ENCODE measurements at regions not wholly inside any gene's neighbourhood (a gene's known extent, or its start where the extent isn't known, plus 50 kb on each side); places are given as distances from the start of the nearest gene placed in this dataset.

DNA sequence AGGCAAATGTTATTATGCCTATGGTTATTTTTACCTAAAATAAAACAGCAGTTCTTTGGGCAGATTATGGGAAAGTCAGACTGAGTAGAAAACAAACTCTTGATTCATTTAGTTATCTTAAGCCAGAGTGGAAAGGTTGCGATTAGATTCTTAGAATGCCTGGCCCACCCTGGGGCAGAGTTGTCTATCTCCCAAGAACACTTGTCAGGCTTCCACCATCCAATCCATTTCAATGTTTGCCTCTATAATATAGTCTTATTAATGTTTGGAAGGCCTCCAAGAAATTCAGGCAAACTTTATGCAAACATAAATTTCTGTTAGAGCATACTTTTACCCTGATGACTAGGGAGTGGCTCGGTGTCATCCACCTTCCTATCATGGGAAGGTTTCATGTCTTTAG is 207.0 kb downstream of the SLITRK6 start:
- no peak for DNase-seq (ENCODE audit: low spot score)
- in situ Hi-C loops (cut with MboI; ENCODE audit: low sequenced_read_pairs, unreplicated experiment) = no loop called here
- TF ChIP-seq CTCF (IDR thresholded peaks at IDR 0.05; ENCODE audit: borderline replicate concordance, control extremely low read depth, extremely low read depth, insufficient read depth, missing control alignments) = no peak

- in situ Hi-C loops (cut with MboI; ENCODE audit: low sequenced_read_pairs, unreplicated experiment) = no loop called here
- no peak for TF ChIP-seq CTCF (IDR thresholded peaks at IDR 0.05; ENCODE audit: borderline replicate concordance, control extremely low read depth, extremely low read depth, insufficient read depth, missing control alignments)
- no peak for DNase-seq (ENCODE audit: low spot score)
These were observed 208.8 kb downstream of the SLITRK6 start for GRCh38 chr13:85590231-85590931.

DNA sequence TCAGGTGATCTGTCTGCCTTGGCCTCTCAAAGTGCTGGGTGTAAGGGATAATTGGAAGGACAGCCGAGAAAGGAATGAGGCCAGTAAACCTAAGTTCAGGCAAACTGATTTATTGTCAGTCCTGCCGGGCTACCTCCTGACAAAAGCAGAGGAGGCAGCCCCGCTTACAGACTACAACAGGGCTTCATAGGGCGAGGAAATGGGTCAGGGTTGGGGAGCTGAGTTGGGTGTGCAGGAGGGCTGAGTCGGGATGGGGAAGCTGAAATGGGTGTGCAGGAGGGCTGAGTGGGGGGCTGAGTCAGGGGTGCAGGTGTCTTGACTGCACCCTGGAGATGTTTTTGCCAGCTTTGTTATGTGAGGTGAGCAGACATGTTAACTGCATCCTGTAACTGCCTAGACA is 210.2 kb downstream of the SLITRK6 start:
- in situ Hi-C loops (cut with MboI; ENCODE audit: low sequenced_read_pairs, unreplicated experiment) = no loop called here
- no peak for TF ChIP-seq CTCF (IDR thresholded peaks at IDR 0.05; ENCODE audit: borderline replicate concordance, control extremely low read depth, extremely low read depth, insufficient read depth, missing control alignments)
- no peak for DNase-seq (ENCODE audit: low spot score)

- no peak for DNase-seq (ENCODE audit: low spot score)
- TF ChIP-seq CTCF (IDR thresholded peaks at IDR 0.05; ENCODE audit: borderline replicate concordance, control extremely low read depth, extremely low read depth, insufficient read depth, missing control alignments) = no peak
- in situ Hi-C loops (cut with MboI; ENCODE audit: low sequenced_read_pairs, unreplicated experiment) = no loop called here
These were observed 210.9 kb downstream of the SLITRK6 start for GRCh38 chr13:85588359-85588758.

GRCh38 chr13:85586856-85587255 is 212.4 kb downstream of the SLITRK6 start:
- no peak for DNase-seq (ENCODE audit: low spot score)
- TF ChIP-seq CTCF (IDR thresholded peaks at IDR 0.05; ENCODE audit: borderline replicate concordance, control extremely low read depth, extremely low read depth, insufficient read depth, missing control alignments) = no peak
- in situ Hi-C loops (cut with MboI; ENCODE audit: low sequenced_read_pairs, unreplicated experiment) = no loop called here

DNA sequence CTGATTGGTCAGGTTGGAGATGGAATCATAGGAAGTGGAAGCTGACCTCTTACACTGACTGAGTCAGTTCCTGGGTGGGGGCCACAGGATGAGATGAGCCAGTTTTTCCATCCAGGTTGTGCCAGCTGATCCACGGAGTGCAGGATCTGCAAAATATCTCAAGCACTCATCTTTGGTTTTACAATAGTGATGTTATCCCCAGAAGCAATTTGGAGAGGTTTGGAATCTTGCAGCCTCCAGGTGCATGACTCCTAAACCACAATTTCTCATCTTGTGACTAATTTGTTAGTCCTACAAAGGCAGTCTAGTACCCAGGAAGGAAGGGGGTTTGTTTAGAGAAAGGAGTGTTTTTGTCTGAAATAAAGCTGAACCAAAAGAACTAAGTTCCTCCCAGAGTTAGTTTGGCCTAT is 212.8 kb downstream of the SLITRK6 start:
- no peak for TF ChIP-seq CTCF (IDR thresholded peaks at IDR 0.05; ENCODE audit: borderline replicate concordance, control extremely low read depth, extremely low read depth, insufficient read depth, missing control alignments)
- in situ Hi-C loops (cut with MboI; ENCODE audit: low sequenced_read_pairs, unreplicated experiment) = no loop called here

More for the DNA sequence above, 212.8 kb downstream of the SLITRK6 start:
- no peak for DNase-seq (ENCODE audit: low spot score)

Measured in GM13976 (cell line).